A673 (cell line): ENCODE measurements at regions not wholly inside any gene's neighbourhood (a gene's known extent, or its start where the extent isn't known, plus 50 kb on each side); places are given as distances from the start of the nearest gene placed in this dataset.

Source experiments
- EZH2 ChIP-seq: fragments of 200-600 bp; sonication (generic); IDR thresholded peaks from 2 replicates; pipeline ENCODE4 v1.6.1; 2017; ENCODE audit warnings: borderline replicate concordance, low read depth, mild to moderate bottlenecking, mixed read lengths, antibody characterized with exemption, low read length; ENCODE audit not compliant: poor library complexity, severe bottlenecking
- TF ChIP-seq, protein P1 (sequence below): fragments of 300-800, 200-600 bp; sonication (generic); conservative IDR thresholded peaks from 2 replicates; pipeline ENCODE4 v1.5.1; 2017; ENCODE audit warnings: low read depth, mild to moderate bottlenecking, antibody characterized with exemption, low read length, moderate library complexity, mixed read lengths

DNA sequence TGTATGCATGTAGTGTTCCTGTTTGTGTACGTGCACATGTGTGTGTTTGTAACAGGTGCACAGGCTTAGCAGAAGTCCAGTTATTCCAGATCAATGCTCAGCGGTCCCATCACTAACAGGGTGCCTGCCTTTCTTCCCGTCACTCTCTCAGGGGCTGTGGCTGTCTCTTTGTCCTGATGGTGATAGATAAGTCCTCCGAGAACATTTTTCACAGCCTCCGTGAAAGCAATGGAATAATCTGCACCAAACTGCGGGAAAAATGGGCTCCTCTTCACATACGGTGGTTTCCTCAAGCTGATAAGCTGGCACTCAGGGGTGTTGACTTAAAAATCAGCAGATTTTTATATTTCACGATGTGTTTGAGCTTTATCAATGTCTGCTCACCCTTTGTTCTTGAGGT, 342.3 kb downstream of the TMEM114 start:
- TF ChIP-seq, protein P1, sequence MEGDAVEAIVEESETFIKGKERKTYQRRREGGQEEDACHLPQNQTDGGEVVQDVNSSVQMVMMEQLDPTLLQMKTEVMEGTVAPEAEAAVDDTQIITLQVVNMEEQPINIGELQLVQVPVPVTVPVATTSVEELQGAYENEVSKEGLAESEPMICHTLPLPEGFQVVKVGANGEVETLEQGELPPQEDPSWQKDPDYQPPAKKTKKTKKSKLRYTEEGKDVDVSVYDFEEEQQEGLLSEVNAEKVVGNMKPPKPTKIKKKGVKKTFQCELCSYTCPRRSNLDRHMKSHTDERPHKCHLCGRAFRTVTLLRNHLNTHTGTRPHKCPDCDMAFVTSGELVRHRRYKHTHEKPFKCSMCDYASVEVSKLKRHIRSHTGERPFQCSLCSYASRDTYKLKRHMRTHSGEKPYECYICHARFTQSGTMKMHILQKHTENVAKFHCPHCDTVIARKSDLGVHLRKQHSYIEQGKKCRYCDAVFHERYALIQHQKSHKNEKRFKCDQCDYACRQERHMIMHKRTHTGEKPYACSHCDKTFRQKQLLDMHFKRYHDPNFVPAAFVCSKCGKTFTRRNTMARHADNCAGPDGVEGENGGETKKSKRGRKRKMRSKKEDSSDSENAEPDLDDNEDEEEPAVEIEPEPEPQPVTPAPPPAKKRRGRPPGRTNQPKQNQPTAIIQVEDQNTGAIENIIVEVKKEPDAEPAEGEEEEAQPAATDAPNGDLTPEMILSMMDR, result no peak
- TF ChIP-seq EZH2, result no peak
